Fibroblast of lung (primary cell): ENCODE measurements at regions not wholly inside any gene's neighbourhood (a gene's known extent, or its start where the extent isn't known, plus 50 kb on each side); places are given as distances from the start of the nearest gene placed in this dataset.

Experiments used
- DNase-seq, 2 donors: peaks; one replicate each; pipeline versions ENCODE4 v3.0.0 to v3.0.0-alpha.2; 2010; ENCODE audit warnings: low read depth in 2 of 2
- H2AFZ ChIP-seq: 2 replicates; pipeline ENCODE4 v1.5.1; 2012; ENCODE audit warnings: low read length, control low read depth, inconsistent platforms
- H3K27ac ChIP-seq: 2 replicates; pipeline ENCODE4 v1.5.1; 2011; ENCODE audit warnings: low read length, control low read depth; ENCODE audit not compliant: insufficient read depth
- H3K27me3 ChIP-seq: 2 replicates; pipeline ENCODE4 v1.5.1; 2011; ENCODE audit warnings: mild to moderate bottlenecking, low read length; ENCODE audit not compliant: control insufficient read depth, insufficient read depth
- H3K36me3 ChIP-seq: 2 replicates; pipeline ENCODE4 v1.5.1; 2011; ENCODE audit warnings: low read length; ENCODE audit not compliant: control insufficient read depth, insufficient read depth
- H3K4me1 ChIP-seq: 2 replicates; pipeline ENCODE4 v1.5.1; 2011; ENCODE audit warnings: low read length; ENCODE audit not compliant: control insufficient read depth, insufficient read depth; ENCODE audit errors: extremely low read depth
- H3K4me2 ChIP-seq: 2 replicates; pipeline ENCODE4 v1.5.1; 2011; ENCODE audit warnings: low read length, control low read depth; ENCODE audit not compliant: insufficient read depth; ENCODE audit errors: extremely low read depth
- H3K4me3 ChIP-seq, 4 experiments: fragments of 200-600 bp in 1 of 4; sonication (generic) in 1 of 4; replicated peaks in 1 of 4; 2 replicates each; pipeline ENCODE4 v1.5.1; 2011 to 2016; ENCODE audit warnings: low read length in 4 of 4, low read depth in 3 of 4, mild to moderate bottlenecking in 3 of 4, control low read depth in 2 of 4, inconsistent platforms in 1 of 4, mixed read lengths in 1 of 4; ENCODE audit not compliant: insufficient read depth in 1 of 4; ENCODE audit errors: control extremely low read depth in 1 of 4
- H3K79me2 ChIP-seq: 2 replicates; pipeline ENCODE4 v1.5.1; 2012; ENCODE audit warnings: mild to moderate bottlenecking, low read length, inconsistent platforms; ENCODE audit not compliant: control insufficient read depth, insufficient read depth
- H3K9ac ChIP-seq: 2 replicates; pipeline ENCODE4 v1.5.1; 2011; ENCODE audit warnings: mild to moderate bottlenecking, low read length, control low read depth; ENCODE audit not compliant: insufficient read depth
- H3K9me3 ChIP-seq: 2 replicates; pipeline ENCODE4 v1.5.1; 2012; ENCODE audit warnings: low read depth, low read length; ENCODE audit not compliant: control insufficient read depth, insufficient read depth
- H4K20me1 ChIP-seq: 2 replicates; pipeline ENCODE4 v1.5.1; 2011; ENCODE audit warnings: low read length; ENCODE audit not compliant: control insufficient read depth, insufficient read depth; ENCODE audit errors: extremely low read depth
- CTCF ChIP-seq, 2 donors: IDR thresholded peaks in 1 of 2; conservative IDR thresholded peaks in 1 of 2; 1 replicate in 1 of 2; 2 replicates in 1 of 2; pipeline ENCODE4 v1.5.1; 2011 to 2012; ENCODE audit warnings: low read length in 2 of 2, control low read depth in 1 of 2, inconsistent platforms in 1 of 2, low read depth in 1 of 2, mild to moderate bottlenecking in 1 of 2
- EZH2 ChIP-seq: IDR thresholded peaks from 2 replicates; pipeline ENCODE4 v1.5.1; 2012; ENCODE audit warnings: low read length, control low read depth, mild to moderate bottlenecking; ENCODE audit errors: missing control alignments

GRCh38 chr14:45406942-45407341 lies 153.9 kb upstream of the MIS18BP1 start:
- H3K27me3 ChIP-seq: no peaks in the 10 kb centered on the region
- DNase-seq: no peak
- H4K20me1 ChIP-seq: no peaks in the 10 kb centered on the region
- H3K9me3 ChIP-seq: no peaks in the 10 kb centered on the region
- TF ChIP-seq EZH2 (no peak), CTCF (conservative IDR thresholded peaks at IDR 0.05 in 1 of 2, IDR thresholded peaks at IDR 0.05 in 1 of 2; ENCODE audit: low read depth in 1 of 2, low read length in 2 of 2) (no peak)
- H2AFZ ChIP-seq: no peak overlapping the region
- no peaks in the 10 kb centered on the region for H3K4me1 ChIP-seq
- H3K36me3 ChIP-seq: no peaks in the 10 kb centered on the region
- no peak overlapping the region for H3K9ac ChIP-seq
- no peak overlapping the region for H3K4me3 ChIP-seq
- no peak overlapping the region for H3K27ac ChIP-seq
- H3K4me2 ChIP-seq: no peak overlapping the region
- H3K79me2 ChIP-seq: no peaks in the 10 kb centered on the region

GRCh38 chr14:45400950-45401640 lies 148.1 kb upstream of the MIS18BP1 start:
- no peak for DNase-seq
- Histone ChIP-seq H3K4me1 (no peaks in the 10 kb centered on the region), H3K27ac (no peak overlapping the region), H3K36me3 (no peaks in the 10 kb centered on the region), H3K9me3 (no peaks in the 10 kb centered on the region), H3K4me3 (no peak overlapping the region), H3K27me3 (no peaks in the 10 kb centered on the region), H2AFZ (no peak overlapping the region), H3K79me2 (no peaks in the 10 kb centered on the region), H3K4me2 (no peak overlapping the region), H4K20me1 (no peaks in the 10 kb centered on the region), H3K9ac (no peak overlapping the region)
- no peak for TF ChIP-seq CTCF (conservative IDR thresholded peaks at IDR 0.05 in 1 of 2, IDR thresholded peaks at IDR 0.05 in 1 of 2; ENCODE audit: low read depth in 1 of 2, low read length in 2 of 2)
- no peak for TF ChIP-seq EZH2

GRCh38 chr14:45400509-45400908 lies 147.5 kb upstream of the MIS18BP1 start:
- Histone ChIP-seq H3K27ac (no peak overlapping the region), H3K27me3 (no peaks in the 10 kb centered on the region), H3K9ac (no peak overlapping the region), H3K4me3 (no peak overlapping the region), H3K36me3 (no peaks in the 10 kb centered on the region), H2AFZ (no peak overlapping the region), H3K9me3 (no peaks in the 10 kb centered on the region), H3K4me2 (no peak overlapping the region), H4K20me1 (no peaks in the 10 kb centered on the region), H3K4me1 (no peaks in the 10 kb centered on the region), H3K79me2 (no peaks in the 10 kb centered on the region)
- TF ChIP-seq EZH2 (no peak), CTCF (conservative IDR thresholded peaks at IDR 0.05 in 1 of 2, IDR thresholded peaks at IDR 0.05 in 1 of 2; ENCODE audit: low read depth in 1 of 2, low read length in 2 of 2) (no peak)
- DNase-seq: no peak
